ENCODE measurements at regions not wholly inside any gene's neighbourhood (a gene's known extent, or its start where the extent isn't known, plus 50 kb on each side); places are given as distances from the start of the nearest gene placed in this dataset.

- CTCF ChIA-PET: no interaction called here
- H3K4me3 Mint-ChIP-seq: no peak overlapping the region
- Histone ChIP-seq H4K20me1 (ENCODE audit: control insufficient read depth, insufficient read depth, low read length, poor library complexity, severe bottlenecking) (no peaks in the 10 kb centered on the region), H3K27me3 (replicated peaks in 1 of 4; ENCODE audit: control extremely low read depth in 1 of 4, control insufficient read depth in 3 of 4, insufficient read depth in 4 of 4, low read length in 3 of 4) (no peaks in the 10 kb centered on the region), H3K9me3 (ENCODE audit: control extremely low read depth in 1 of 3, control insufficient read depth in 2 of 3, insufficient read depth in 1 of 3, low read length in 2 of 3) (peaks cover 1 to 13% (median 11%) of the 10 kb centered on the region in 3 donors), H3K79me2 (ENCODE audit: control insufficient read depth, insufficient read depth, low read length) (no peaks in the 10 kb centered on the region), H3K4me3 (ENCODE audit: control extremely low read depth in 1 of 5, extremely low read depth in 1 of 5, insufficient read depth in 1 of 5, low read depth in 2 of 5, low read length in 4 of 5) (no peak overlapping the region), H3K4me2 (replicated peaks; ENCODE audit: low read depth, low read length, poor library complexity, severe bottlenecking) (no peak overlapping the region), H3K36me3 (replicated peaks in 1 of 2; ENCODE audit: control extremely low read depth in 1 of 2, control insufficient read depth in 1 of 2, extremely low read depth in 1 of 2, insufficient read depth in 2 of 2, low read length in 1 of 2) (no peaks in the 10 kb centered on the region), H2AFZ (ENCODE audit: insufficient read depth, low read depth, low read length, poor library complexity, severe bottlenecking) (no peak overlapping the region), H3K9ac (ENCODE audit: low read length) (no peak overlapping the region), H3K27ac (ENCODE audit: low read length in 2 of 2) (no peak overlapping the region), H3K4me1 (ENCODE audit: control insufficient read depth in 2 of 2, insufficient read depth in 2 of 2, low read length in 2 of 2) (no peaks in the 10 kb centered on the region)
- peaks cover 7% of the 10 kb centered on the region for H3K27me3 Mint-ChIP-seq
- POLR2A ChIA-PET: no interaction called here
- ATAC-seq (ENCODE audit: low read depth) (no peak), DNase-seq (no peak)
- TF ChIP-seq EZH2 (IDR thresholded peaks at IDR 0.05; ENCODE audit: borderline replicate concordance, insufficient read depth, low read depth, low read length, poor library complexity, severe bottlenecking): no peak
- TF ChIP-seq CTCF (IDR thresholded peaks at IDR 0.05): no peak
- H3K4me1 Mint-ChIP-seq: no peaks in the 10 kb centered on the region
- H3K9me3 Mint-ChIP-seq (ENCODE audit: insufficient read depth): peaks cover 7% of the 10 kb centered on the region
- H3K27ac Mint-ChIP-seq: no peak overlapping the region
- intact Hi-C loops (cut with micrococcal nuclease): no loop called here
- 100% methylated on average over 1 of the region's 7 CpGs for WGBS (ENCODE audit: insufficient coverage)
Observed at GRCh38 chr12:23211384-23212320, 586.7 kb downstream of the ETNK1 start.

DNA sequence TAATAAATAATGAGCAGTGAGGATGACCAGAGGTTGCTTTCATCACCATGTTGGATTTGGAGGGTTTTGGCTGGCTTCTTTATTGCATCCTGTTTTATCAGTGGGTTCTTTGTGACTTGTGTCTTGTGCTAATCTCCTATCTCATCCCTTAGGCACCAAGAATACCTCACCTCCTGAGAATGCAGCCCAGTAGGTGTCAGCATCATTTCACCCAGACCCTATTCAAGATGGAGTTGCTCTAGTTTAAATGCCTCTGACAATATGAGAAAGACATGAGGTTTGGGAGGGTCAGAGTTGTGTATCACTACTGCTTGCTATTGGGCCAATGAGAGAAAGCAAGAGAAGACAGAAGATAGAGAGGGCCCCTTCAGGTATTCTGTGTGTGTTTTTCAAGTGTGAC is 592.2 kb downstream of the ETNK1 start:
- Histone ChIP-seq H3K9me3 (ENCODE audit: control extremely low read depth in 1 of 3, control insufficient read depth in 2 of 3, insufficient read depth in 1 of 3, low read length in 2 of 3) (peaks cover 1 to 13% (median 11%) of the 10 kb centered on the region in 3 donors), H3K4me1 (ENCODE audit: control insufficient read depth in 2 of 2, insufficient read depth in 2 of 2, low read length in 2 of 2) (no peaks in the 10 kb centered on the region), H3K27me3 (replicated peaks in 1 of 4; ENCODE audit: control extremely low read depth in 1 of 4, control insufficient read depth in 3 of 4, insufficient read depth in 4 of 4, low read length in 3 of 4) (peaks cover 0 to 3% (median 0%) of the 10 kb centered on the region in 4 experiments), H2AFZ (ENCODE audit: insufficient read depth, low read depth, low read length, poor library complexity, severe bottlenecking) (no peak overlapping the region), H3K36me3 (replicated peaks in 1 of 2; ENCODE audit: control extremely low read depth in 1 of 2, control insufficient read depth in 1 of 2, extremely low read depth in 1 of 2, insufficient read depth in 2 of 2, low read length in 1 of 2) (no peaks in the 10 kb centered on the region), H3K4me3 (ENCODE audit: control extremely low read depth in 1 of 5, extremely low read depth in 1 of 5, insufficient read depth in 1 of 5, low read depth in 2 of 5, low read length in 4 of 5) (no peak overlapping the region), H3K4me2 (replicated peaks; ENCODE audit: low read depth, low read length, poor library complexity, severe bottlenecking) (no peak overlapping the region), H3K27ac (ENCODE audit: low read length in 2 of 2) (no peak overlapping the region), H3K79me2 (ENCODE audit: control insufficient read depth, insufficient read depth, low read length) (no peaks in the 10 kb centered on the region), H4K20me1 (ENCODE audit: control insufficient read depth, insufficient read depth, low read length, poor library complexity, severe bottlenecking) (no peaks in the 10 kb centered on the region), H3K9ac (ENCODE audit: low read length) (no peak overlapping the region)
- intact Hi-C loops (cut with micrococcal nuclease): no loop called here
- no peak for TF ChIP-seq CTCF (IDR thresholded peaks at IDR 0.05)
- no peak for TF ChIP-seq EZH2 (IDR thresholded peaks at IDR 0.05; ENCODE audit: borderline replicate concordance, insufficient read depth, low read depth, low read length, poor library complexity, severe bottlenecking)
- peaks cover 7% of the 10 kb centered on the region for H3K9me3 Mint-ChIP-seq (ENCODE audit: insufficient read depth)
- ChIA-PET CTCF (no interaction called here), POLR2A (no interaction called here)
- no peak overlapping the region for H3K4me3 Mint-ChIP-seq
- H3K27ac Mint-ChIP-seq: no peak overlapping the region
- no peak for ATAC-seq (ENCODE audit: low read depth)
- no peak for DNase-seq
- H3K27me3 Mint-ChIP-seq: peaks cover 7% of the 10 kb centered on the region
- no peaks in the 10 kb centered on the region for H3K4me1 Mint-ChIP-seq

Measured in B cell (primary cell).